NB4 (cell line): ENCODE measurements at regions not wholly inside any gene's neighbourhood (a gene's known extent, or its start where the extent isn't known, plus 50 kb on each side); places are given as distances from the start of the nearest gene placed in this dataset.

ENCODE experiments used
- DNase-seq: peaks from one replicate; pipeline ENCODE4 v3.0.0; 2010; ENCODE audit warnings: low read depth
- H3K4me3 ChIP-seq: one replicate; pipeline ENCODE4 v1.5.1; 2011; ENCODE audit warnings: mild to moderate bottlenecking, low read depth, low read length, moderate library complexity
- CTCF ChIP-seq: IDR thresholded peaks from one replicate; pipeline ENCODE4 v1.5.1; 2012; ENCODE audit warnings: low read depth, low read length
- MAX ChIP-seq: IDR thresholded peaks from 2 replicates; pipeline ENCODE4 v1.6.1; 2011; ENCODE audit warnings: low read depth, low read length
- MYC ChIP-seq: IDR thresholded peaks from 2 replicates; pipeline ENCODE4 v1.6.1; 2011; ENCODE audit warnings: low read depth, low read length
- POLR2A ChIP-seq: IDR thresholded peaks from 2 replicates; pipeline ENCODE4 v1.6.1; 2011; ENCODE audit warnings: mild to moderate bottlenecking; ENCODE audit not compliant: insufficient read length; ENCODE audit errors: extremely low read depth

- H3K4me3 ChIP-seq = no peak overlapping the region
- no peak for DNase-seq
- TF ChIP-seq MAX (no peak), MYC (no peak), POLR2A (no peak), CTCF (no peak)
These were observed 60.8 kb upstream of the CLDN14 start for GRCh38 chr21:36540700-36541099.

GRCh38 chr21:36541721-36542139, 61.8 kb upstream of the CLDN14 start:
- H3K4me3 ChIP-seq = no peak overlapping the region
- no peak for TF ChIP-seq CTCF
- TF ChIP-seq POLR2A = no peak
- no peak for TF ChIP-seq MAX
- no peak for TF ChIP-seq MYC
- no peak for DNase-seq

- TF ChIP-seq MAX = no peak
- DNase-seq = no peak
- H3K4me3 ChIP-seq = no peak overlapping the region
These were observed 62.6 kb upstream of the CLDN14 start for GRCh38 chr21:36542312-36543101.

- TF ChIP-seq POLR2A (no peak), MYC (no peak), CTCF (no peak), MAX (no peak)
- DNase-seq = no peak
- H3K4me3 ChIP-seq = no peak overlapping the region
These were observed 64.0 kb upstream of the CLDN14 start for GRCh38 chr21:36543924-36544323.

- TF ChIP-seq MYC = no peak
- TF ChIP-seq POLR2A = no peak
- TF ChIP-seq MAX = no peak
- no peak for TF ChIP-seq CTCF
- H3K4me3 ChIP-seq = no peak overlapping the region
- DNase-seq = no peak
These were observed 64.6 kb upstream of the CLDN14 start for GRCh38 chr21:36544545-36544944.

- no peak for DNase-seq
- TF ChIP-seq POLR2A (no peak), MYC (no peak), CTCF (no peak), MAX (no peak)
- H3K4me3 ChIP-seq = no peak overlapping the region
These were observed 66.0 kb upstream of the CLDN14 start for GRCh38 chr21:36545776-36546511.
